ENCODE measurements at regions not wholly inside any gene's neighbourhood (a gene's known extent, or its start where the extent isn't known, plus 50 kb on each side); places are given as distances from the start of the nearest gene placed in this dataset.

- no peak for TF ChIP-seq POLR2A (IDR thresholded peaks at IDR 0.05)
- TF ChIP-seq, protein P1, sequence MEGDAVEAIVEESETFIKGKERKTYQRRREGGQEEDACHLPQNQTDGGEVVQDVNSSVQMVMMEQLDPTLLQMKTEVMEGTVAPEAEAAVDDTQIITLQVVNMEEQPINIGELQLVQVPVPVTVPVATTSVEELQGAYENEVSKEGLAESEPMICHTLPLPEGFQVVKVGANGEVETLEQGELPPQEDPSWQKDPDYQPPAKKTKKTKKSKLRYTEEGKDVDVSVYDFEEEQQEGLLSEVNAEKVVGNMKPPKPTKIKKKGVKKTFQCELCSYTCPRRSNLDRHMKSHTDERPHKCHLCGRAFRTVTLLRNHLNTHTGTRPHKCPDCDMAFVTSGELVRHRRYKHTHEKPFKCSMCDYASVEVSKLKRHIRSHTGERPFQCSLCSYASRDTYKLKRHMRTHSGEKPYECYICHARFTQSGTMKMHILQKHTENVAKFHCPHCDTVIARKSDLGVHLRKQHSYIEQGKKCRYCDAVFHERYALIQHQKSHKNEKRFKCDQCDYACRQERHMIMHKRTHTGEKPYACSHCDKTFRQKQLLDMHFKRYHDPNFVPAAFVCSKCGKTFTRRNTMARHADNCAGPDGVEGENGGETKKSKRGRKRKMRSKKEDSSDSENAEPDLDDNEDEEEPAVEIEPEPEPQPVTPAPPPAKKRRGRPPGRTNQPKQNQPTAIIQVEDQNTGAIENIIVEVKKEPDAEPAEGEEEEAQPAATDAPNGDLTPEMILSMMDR (IDR thresholded peaks at IDR 0.05): no peak
Observed at GRCh38 chr10:125551247-125551646, 131.7 kb downstream of the TEX36 start.
